ENCODE measurements at regions not wholly inside any gene's neighbourhood (a gene's known extent, or its start where the extent isn't known, plus 50 kb on each side); places are given as distances from the start of the nearest gene placed in this dataset.

DNA sequence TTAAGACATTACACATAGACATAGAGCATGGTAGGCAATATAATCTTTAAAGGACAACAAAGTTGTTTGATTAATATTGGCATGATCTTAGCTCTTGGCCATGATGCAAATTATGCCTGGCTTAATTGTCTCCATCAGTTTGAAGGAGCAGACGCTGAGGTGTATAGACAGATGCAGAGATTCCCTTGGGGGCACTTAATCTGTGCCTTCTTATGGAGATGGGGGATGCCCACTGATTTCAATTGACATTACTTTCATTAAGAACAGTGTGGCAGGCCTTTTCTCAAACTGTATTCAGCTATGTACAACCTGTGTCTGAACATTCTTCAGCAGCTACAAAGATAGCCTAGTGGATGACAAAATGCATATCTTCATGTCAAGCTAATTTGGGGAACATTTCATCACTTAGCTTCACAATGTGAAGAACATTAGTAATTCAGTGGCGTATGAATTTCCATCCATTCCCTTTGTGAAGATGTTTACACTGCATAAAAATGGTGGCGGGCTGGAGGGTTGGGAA lies 85.3 kb upstream of the MYCBP2 start:
- TF ChIP-seq ADNP (tag; IDR thresholded peaks at IDR 0.05) (no peak), BRD4 (IDR thresholded peaks at IDR 0.05) (no peak), SAP30 (IDR thresholded peaks at IDR 0.05; ENCODE audit: borderline replicate concordance, insufficient read depth, low read depth, low read length, poor library complexity, severe bottlenecking) (no peak), TEAD1 (CRISPR knock-in tag; IDR thresholded peaks at IDR 0.05) (no peak), MEF2D (tag; conservative IDR thresholded peaks at IDR 0.05; ENCODE audit: low read depth) (no peak), CBX8 (IDR thresholded peaks at IDR 0.05; ENCODE audit: borderline replicate concordance, extremely low read depth, low read depth, low read length, poor library complexity, severe bottlenecking) (no peak), NEUROD1 (IDR thresholded peaks at IDR 0.05; ENCODE audit: borderline replicate concordance, low read depth, low read length, partially characterized antibody) (no peak), PRPF4 (IDR thresholded peaks at IDR 0.05; ENCODE audit: insufficient read depth, low read depth, low read length, poor library complexity, severe bottlenecking) (no peak), ZNF184 (CRISPR knock-in tag; IDR thresholded peaks at IDR 0.05) (no peak), DIDO1 (tag; IDR thresholded peaks at IDR 0.05; ENCODE audit: low read depth) (no peak), ZSCAN29 (IDR thresholded peaks at IDR 0.05) (no peak), RHOXF2B (CRISPR knock-in tag; conservative IDR thresholded peaks at IDR 0.05) (no peak)
- TF ChIP-seq, protein P1, sequence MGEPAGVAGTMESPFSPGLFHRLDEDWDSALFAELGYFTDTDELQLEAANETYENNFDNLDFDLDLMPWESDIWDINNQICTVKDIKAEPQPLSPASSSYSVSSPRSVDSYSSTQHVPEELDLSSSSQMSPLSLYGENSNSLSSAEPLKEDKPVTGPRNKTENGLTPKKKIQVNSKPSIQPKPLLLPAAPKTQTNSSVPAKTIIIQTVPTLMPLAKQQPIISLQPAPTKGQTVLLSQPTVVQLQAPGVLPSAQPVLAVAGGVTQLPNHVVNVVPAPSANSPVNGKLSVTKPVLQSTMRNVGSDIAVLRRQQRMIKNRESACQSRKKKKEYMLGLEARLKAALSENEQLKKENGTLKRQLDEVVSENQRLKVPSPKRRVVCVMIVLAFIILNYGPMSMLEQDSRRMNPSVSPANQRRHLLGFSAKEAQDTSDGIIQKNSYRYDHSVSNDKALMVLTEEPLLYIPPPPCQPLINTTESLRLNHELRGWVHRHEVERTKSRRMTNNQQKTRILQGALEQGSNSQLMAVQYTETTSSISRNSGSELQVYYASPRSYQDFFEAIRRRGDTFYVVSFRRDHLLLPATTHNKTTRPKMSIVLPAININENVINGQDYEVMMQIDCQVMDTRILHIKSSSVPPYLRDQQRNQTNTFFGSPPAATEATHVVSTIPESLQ (CRISPR knock-in tag; IDR thresholded peaks at IDR 0.05) = no peak
- TF ChIP-seq, protein P2, sequence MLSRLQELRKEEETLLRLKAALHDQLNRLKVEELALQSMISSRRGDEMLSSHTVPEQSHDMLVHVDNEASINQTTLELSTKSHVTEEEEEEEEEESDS (CRISPR knock-in tag; IDR thresholded peaks at IDR 0.05) = no peak
- TF ChIP-seq, protein P3, sequence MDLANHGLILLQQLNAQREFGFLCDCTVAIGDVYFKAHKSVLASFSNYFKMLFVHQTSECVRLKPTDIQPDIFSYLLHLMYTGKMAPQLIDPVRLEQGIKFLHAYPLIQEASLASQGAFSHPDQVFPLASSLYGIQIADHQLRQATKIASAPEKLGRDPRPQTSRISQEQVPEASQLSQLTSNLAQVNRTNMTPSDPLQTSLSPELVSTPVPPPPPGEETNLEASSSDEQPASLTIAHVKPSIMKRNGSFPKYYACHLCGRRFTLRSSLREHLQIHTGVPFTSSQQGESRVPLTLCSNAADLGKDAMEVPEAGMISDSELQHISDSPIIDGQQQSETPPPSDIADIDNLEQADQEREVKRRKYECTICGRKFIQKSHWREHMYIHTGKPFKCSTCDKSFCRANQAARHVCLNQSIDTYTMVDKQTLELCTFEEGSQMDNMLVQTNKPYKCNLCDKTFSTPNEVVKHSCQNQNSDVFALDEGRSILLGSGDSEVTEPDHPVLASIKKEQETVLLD (IDR thresholded peaks at IDR 0.05) = no peak
- TF ChIP-seq, protein P4, sequence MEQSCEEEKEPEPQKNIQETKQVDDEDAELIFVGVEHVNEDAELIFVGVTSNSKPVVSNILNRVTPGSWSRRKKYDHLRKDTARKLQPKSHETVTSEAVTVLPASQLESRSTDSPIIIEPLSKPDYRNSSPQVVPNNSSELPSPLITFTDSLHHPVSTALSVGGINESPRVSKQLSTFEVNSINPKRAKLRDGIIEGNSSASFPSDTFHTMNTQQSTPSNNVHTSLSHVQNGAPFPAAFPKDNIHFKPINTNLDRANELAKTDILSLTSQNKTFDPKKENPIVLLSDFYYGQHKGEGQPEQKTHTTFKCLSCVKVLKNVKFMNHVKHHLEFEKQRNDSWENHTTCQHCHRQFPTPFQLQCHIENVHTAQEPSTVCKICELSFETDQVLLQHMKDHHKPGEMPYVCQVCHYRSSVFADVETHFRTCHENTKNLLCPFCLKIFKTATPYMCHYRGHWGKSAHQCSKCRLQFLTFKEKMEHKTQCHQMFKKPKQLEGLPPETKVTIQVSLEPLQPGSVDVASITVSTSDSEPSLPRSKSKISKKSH (CRISPR knock-in tag; IDR thresholded peaks at IDR 0.05) = no peak
- FAIRE-seq (no peak), DNase-seq (ENCODE audit: extremely low read depth in 1 of 4, low spot score in 3 of 4) (no peak), ATAC-seq (no peak)
- Histone ChIP-seq H2AFZ (ENCODE audit: low read depth, low read length) (no peak overlapping the region), H3K9me1 (ENCODE audit: control insufficient read depth, insufficient read depth, low read length) (no peaks in the 10 kb centered on the region), H4K20me1 (replicated peaks; ENCODE audit: control insufficient read depth, insufficient read depth, low read length) (no peaks in the 10 kb centered on the region; the same call in 1 of the 2 replicates), H3K27ac (ENCODE audit: extremely low read depth, low read depth, low read length) (no peak overlapping the region), H3K79me2 (ENCODE audit: control insufficient read depth, insufficient read depth, low read length) (no peaks in the 10 kb centered on the region), H3K27me3 (ENCODE audit: control insufficient read depth in 2 of 2, insufficient read depth in 2 of 2, low read length in 2 of 2) (no peaks in the 10 kb centered on the region), H3K36me3 (ENCODE audit: control insufficient read depth, insufficient read depth, low read length) (no peaks in the 10 kb centered on the region), H3K9ac (ENCODE audit: insufficient read depth in 1 of 2, low read depth in 2 of 2, low read length in 2 of 2) (no peak overlapping the region), H3K4me2 (ENCODE audit: insufficient read depth, low read length) (no peak overlapping the region), H3K4me1 (replicated peaks in 1 of 2; ENCODE audit: control insufficient read depth in 2 of 2, insufficient read depth in 2 of 2, low read length in 2 of 2) (no peaks in the 10 kb centered on the region), H3K9me3 (replicated peaks; ENCODE audit: control insufficient read depth, insufficient read depth, low read depth, low read length) (no peaks in the 10 kb centered on the region), H3K4me3 (no peak overlapping the region)
- CTCF ChIA-PET (ENCODE audit: low intra/inter-chr PET ratio) = no interaction called here
- in situ Hi-C loops (cut with MboI) = no loop called here
- POLR2A ChIA-PET = no interaction called here
- BruUV-seq (replicated peaks) = no TSS peak
- WGBS (ENCODE audit: insufficient coverage, low coverage, missing lambda C conversion rate) = 0% methylated on average over 3 of the region's 3 CpGs
- intact Hi-C loops (cut with micrococcal nuclease) = no loop called here

All from K562 (cell line).